Spleen (tissue), 7 donors: ENCODE measurements at regions not wholly inside any gene's neighbourhood (a gene's known extent, or its start where the extent isn't known, plus 50 kb on each side); places are given as distances from the start of the nearest gene placed in this dataset.

Experiments
- POLR2A ChIP-seq, 3 donors: fragments of 450-650 bp; IDR thresholded peaks; one replicate each; pipeline ENCODE4 v1.5.1; 2017; ENCODE audit warnings: antibody characterized with exemption in 3 of 3, mild to moderate bottlenecking in 1 of 3
- POLR2AphosphoS5 ChIP-seq, 3 donors: sonication (generic); formaldehyde crosslinking; IDR thresholded peaks; one replicate each; pipeline ENCODE4 v1.5.1; 2017; ENCODE audit warnings: antibody characterized with exemption in 3 of 3
- TF ChIP-seq, protein P1 (sequence below), 11 experiments: fragments of 200-600 bp in 7 of 11; fragments of 450-650 bp in 4 of 11; sonication (generic) in 4 of 11; IDR thresholded peaks in 8 of 11; conservative IDR thresholded peaks in 3 of 11; 1 replicate in 7 of 11; 2 replicates in 4 of 11; pipeline versions ENCODE4 v1.4.0 to v1.8.0; 2016 to 2021; ENCODE audit warnings: antibody characterized with exemption in 11 of 11, inconsistent platforms in 4 of 11, mild to moderate bottlenecking in 1 of 11
- donor health status: DM: no; HTN: no; CAD: no; lungs with moderate emphysema.
- donor health status: DM: no; HTN: no; CAD: no.
- donor health status: DM: no; HTN: no; CAD: no.

DNA sequence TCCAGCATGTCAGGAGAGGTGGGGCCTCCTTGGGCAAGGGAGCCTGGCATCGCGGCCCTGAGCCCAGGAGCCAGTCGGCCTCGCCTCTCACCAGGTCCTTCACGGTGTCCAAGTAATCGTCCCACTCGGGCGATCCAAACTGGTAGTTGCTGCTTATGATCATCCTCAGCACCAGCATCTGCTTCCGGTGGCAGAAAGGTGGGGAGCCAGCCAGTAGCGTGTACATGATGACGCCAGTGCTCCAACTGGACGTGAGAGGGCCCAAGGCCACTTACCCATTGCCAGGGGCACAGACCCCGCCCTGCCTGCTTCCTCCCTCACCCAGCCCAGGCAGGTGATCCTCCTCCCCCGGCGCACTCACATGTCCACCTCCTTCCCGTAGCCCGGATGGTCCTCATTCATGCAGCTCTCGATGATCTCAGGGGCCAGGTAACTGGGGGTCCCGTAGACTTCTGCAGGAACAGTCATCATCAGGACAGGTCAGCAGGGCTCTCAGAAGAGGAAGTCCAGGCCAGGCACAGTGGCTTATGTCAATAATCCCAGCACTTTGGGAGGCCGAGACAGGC is 214.7 kb downstream of the OR4C45 start:
- TF ChIP-seq POLR2AphosphoS5 (IDR thresholded peaks at IDR 0.05), result no peak
- TF ChIP-seq, protein P1, sequence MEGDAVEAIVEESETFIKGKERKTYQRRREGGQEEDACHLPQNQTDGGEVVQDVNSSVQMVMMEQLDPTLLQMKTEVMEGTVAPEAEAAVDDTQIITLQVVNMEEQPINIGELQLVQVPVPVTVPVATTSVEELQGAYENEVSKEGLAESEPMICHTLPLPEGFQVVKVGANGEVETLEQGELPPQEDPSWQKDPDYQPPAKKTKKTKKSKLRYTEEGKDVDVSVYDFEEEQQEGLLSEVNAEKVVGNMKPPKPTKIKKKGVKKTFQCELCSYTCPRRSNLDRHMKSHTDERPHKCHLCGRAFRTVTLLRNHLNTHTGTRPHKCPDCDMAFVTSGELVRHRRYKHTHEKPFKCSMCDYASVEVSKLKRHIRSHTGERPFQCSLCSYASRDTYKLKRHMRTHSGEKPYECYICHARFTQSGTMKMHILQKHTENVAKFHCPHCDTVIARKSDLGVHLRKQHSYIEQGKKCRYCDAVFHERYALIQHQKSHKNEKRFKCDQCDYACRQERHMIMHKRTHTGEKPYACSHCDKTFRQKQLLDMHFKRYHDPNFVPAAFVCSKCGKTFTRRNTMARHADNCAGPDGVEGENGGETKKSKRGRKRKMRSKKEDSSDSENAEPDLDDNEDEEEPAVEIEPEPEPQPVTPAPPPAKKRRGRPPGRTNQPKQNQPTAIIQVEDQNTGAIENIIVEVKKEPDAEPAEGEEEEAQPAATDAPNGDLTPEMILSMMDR (IDR thresholded peaks at IDR 0.05 in 8 of 11, conservative IDR thresholded peaks at IDR 0.05 in 3 of 11), result no peak
- no peak for TF ChIP-seq POLR2A (IDR thresholded peaks at IDR 0.05)
